VCaP (cell line): ENCODE measurements at regions not wholly inside any gene's neighbourhood (a gene's known extent, or its start where the extent isn't known, plus 50 kb on each side); places are given as distances from the start of the nearest gene placed in this dataset.

Experiments
- H3K27ac ChIP-seq: fragments of 450-650 bp; 2 replicates; pipeline ENCODE4 v1.5.1; 2017
- TF ChIP-seq, protein P1 (sequence below): fragments of 450-650 bp; conservative IDR thresholded peaks from 2 replicates; pipeline ENCODE4 v1.5.1; 2017; ENCODE audit warnings: mild to moderate bottlenecking, moderate library complexity

DNA sequence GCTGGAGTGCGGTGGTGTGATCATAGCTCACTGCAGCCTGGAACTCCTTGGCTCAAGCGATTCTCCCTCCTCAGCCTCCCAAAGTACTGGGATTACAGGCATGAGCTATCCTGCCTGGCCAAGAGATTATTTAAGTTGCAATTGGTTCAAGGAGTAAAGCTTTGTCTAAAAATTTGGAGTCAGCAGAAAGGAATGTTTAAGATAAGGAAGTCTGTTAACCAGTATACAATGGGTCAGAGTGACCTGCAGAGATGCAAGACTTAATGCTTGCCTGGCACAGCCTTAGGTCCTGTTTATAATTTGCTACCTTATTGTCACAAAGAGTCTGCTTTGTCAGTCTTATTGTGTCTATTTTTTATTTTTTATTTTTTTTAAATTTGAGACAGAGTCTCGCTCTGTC is 826.2 kb downstream of the NLGN4X start:
- TF ChIP-seq, protein P1, sequence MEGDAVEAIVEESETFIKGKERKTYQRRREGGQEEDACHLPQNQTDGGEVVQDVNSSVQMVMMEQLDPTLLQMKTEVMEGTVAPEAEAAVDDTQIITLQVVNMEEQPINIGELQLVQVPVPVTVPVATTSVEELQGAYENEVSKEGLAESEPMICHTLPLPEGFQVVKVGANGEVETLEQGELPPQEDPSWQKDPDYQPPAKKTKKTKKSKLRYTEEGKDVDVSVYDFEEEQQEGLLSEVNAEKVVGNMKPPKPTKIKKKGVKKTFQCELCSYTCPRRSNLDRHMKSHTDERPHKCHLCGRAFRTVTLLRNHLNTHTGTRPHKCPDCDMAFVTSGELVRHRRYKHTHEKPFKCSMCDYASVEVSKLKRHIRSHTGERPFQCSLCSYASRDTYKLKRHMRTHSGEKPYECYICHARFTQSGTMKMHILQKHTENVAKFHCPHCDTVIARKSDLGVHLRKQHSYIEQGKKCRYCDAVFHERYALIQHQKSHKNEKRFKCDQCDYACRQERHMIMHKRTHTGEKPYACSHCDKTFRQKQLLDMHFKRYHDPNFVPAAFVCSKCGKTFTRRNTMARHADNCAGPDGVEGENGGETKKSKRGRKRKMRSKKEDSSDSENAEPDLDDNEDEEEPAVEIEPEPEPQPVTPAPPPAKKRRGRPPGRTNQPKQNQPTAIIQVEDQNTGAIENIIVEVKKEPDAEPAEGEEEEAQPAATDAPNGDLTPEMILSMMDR, result no peak
- no peak overlapping the region for H3K27ac ChIP-seq

- TF ChIP-seq, protein P1, result no peak
- no peak overlapping the region for H3K27ac ChIP-seq
Measured at GRCh38 chrX:5399403-5399802, 829.3 kb downstream of the NLGN4X start.

DNA sequence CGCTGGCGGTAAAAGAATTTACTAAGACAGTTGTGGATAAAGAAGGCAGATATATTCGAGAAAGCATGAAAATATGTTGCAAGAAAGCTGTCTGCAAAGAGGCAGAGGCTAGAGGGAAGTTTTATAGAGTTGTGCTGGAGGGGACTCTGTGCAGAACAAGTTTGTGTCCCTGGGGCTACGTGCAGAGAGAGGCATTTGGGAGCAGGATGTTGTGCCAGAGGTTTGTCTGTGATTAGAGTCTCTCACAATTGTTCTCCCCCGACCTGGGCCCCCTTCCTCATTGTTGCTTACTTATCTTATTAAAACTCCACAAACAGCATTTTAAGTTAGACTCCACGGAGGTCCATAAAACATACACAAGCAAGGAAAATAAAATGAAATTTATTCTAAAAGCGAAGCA is 831.3 kb downstream of the NLGN4X start:
- TF ChIP-seq, protein P1, result no peak

DNA sequence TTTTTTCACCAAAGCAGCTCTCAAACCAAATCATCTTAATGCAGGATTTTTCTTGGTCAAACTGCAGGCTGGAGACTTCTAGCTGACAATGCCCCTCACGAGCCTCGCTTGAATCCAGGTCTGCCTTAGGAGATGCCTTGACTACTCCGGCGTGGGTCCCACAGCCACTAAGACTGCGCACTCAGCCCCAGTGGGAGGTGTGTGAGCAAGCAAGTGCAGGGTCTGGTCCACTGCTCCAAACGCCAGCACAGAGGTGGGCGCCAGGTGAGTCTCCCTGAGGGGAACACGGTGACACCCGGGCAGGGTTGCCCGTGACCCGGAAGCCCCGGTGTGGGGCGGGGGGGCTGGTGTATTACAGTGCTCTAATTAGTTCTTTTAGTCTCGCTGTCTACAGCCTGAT is 838.3 kb downstream of the NLGN4X start:
- TF ChIP-seq, protein P1, result no peak
- H3K27ac ChIP-seq, result no peak overlapping the region

More for the DNA sequence above, 831.3 kb downstream of the NLGN4X start:
- no peak overlapping the region for H3K27ac ChIP-seq

DNA sequence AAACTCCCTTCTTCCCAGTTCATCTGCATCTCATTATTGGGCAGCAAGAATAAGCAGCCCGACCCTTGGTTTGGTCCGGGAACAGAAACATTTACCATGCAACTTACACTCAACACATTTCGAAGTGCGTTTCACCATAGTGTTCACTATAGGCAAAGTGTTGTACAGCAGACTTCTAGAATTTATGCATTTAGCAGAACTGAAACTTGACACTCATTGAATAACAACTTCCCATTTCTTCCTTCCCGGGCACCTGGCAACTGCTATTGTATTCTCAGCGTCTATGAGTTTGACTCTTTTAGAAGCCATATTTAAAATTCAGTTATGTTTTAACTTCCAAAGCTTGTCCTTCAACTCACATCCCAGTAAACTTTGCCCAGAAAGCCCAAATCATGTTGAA is 840.6 kb downstream of the NLGN4X start:
- TF ChIP-seq, protein P1, result no peak
- H3K27ac ChIP-seq, result no peak overlapping the region

- no peak overlapping the region for H3K27ac ChIP-seq
- TF ChIP-seq, protein P1, result no peak
Measured at GRCh38 chrX:5380426-5380825, 848.2 kb downstream of the NLGN4X start.

DNA sequence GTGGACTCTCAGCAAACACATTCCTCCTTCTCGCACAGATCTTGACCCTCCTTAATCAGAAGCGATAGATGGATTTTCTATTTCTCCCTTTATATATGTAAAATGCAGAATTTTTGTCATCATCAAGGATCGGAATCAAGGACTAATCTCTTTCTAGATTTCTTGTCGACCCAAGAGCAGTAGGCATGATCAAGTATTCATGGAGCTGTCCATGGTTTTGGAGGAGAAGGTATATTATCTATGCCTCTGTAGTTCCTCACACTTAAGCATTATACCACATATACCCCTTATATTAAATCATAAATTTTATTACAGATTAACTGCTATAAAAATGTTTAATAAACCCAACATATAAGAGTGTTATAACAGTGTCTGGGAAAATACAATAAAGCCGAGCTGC is 886.8 kb downstream of the NLGN4X start:
- no peak overlapping the region for H3K27ac ChIP-seq
- TF ChIP-seq, protein P1, result no peak

GRCh38 chrX:5337160-5337559 is 891.5 kb downstream of the NLGN4X start:
- H3K27ac ChIP-seq, result no peak overlapping the region
- TF ChIP-seq, protein P1, result no peak
